ENCODE measurements at regions not wholly inside any gene's neighbourhood (a gene's known extent, or its start where the extent isn't known, plus 50 kb on each side); places are given as distances from the start of the nearest gene placed in this dataset.
A peak's percentile ranks its signal among the peaks of the same experiment; 100 is the strongest.

- Histone ChIP-seq H3K9ac (no peak overlapping the region), H3K9me3 (replicated peaks in 1 of 11) (no peaks in the 10 kb centered on the region), H3K27me3 (no peaks in the 10 kb centered on the region), H4K20me1 (no peaks in the 10 kb centered on the region), H3K4me2 (no peak overlapping the region), H3K27ac (no peak overlapping the region), H3K36me3 (no peaks in the 10 kb centered on the region), H3K4me1 (peaks cover 7 to 30% (median 10%) of the 10 kb centered on the region in 10 experiments), H3K4me3 (no peak overlapping the region)
- TF ChIP-seq Cebpa-rat (IDR thresholded peaks at IDR 0.05) = no peak
Measured at GRCh38 chr1:182270731-182271130, 120.9 kb downstream of the GLUL start.

GRCh38 chr1:182269097-182269496 lies 122.5 kb downstream of the GLUL start:
- H3K4me2 ChIP-seq = peak overlapping the region; percentile 21 to 78 (median 56); a peak in 19 of 22 replicates
- H3K27ac ChIP-seq = no peak overlapping the region
- H3K9ac ChIP-seq = no peak overlapping the region
- H3K9me3 ChIP-seq (replicated peaks in 1 of 11) = no peaks in the 10 kb centered on the region
- H3K36me3 ChIP-seq = no peaks in the 10 kb centered on the region
- peaks cover 7 to 30% (median 10%) of the 10 kb centered on the region in 10 experiments for H3K4me1 ChIP-seq
- no peaks in the 10 kb centered on the region for H3K27me3 ChIP-seq
- no peak overlapping the region for H3K4me3 ChIP-seq
- no peak for TF ChIP-seq Cebpa-rat (IDR thresholded peaks at IDR 0.05)
- H4K20me1 ChIP-seq = no peaks in the 10 kb centered on the region

GRCh38 chr1:182268669-182269068 lies 122.9 kb downstream of the GLUL start:
- peak overlapping the region; percentile 21 to 78 (median 56) for H3K4me2 ChIP-seq
- no peaks in the 10 kb centered on the region for H4K20me1 ChIP-seq
- no peaks in the 10 kb centered on the region for H3K27me3 ChIP-seq
- H3K4me3 ChIP-seq = no peak overlapping the region
- H3K9ac ChIP-seq = no peak overlapping the region
- no peaks in the 10 kb centered on the region for H3K36me3 ChIP-seq
- H3K4me1 ChIP-seq = peaks cover 7 to 30% (median 10%) of the 10 kb centered on the region in 10 experiments
- no peaks in the 10 kb centered on the region for H3K9me3 ChIP-seq (replicated peaks in 1 of 11)
- TF ChIP-seq Cebpa-rat (IDR thresholded peaks at IDR 0.05) = no peak
- peak overlapping the region in 2 of 11 experiments; percentile 2 to 7; a peak in 1 of 22 replicates for H3K27ac ChIP-seq

- Histone ChIP-seq H3K4me1 (peaks cover 23 to 39% (median 25%) of the 10 kb centered on the region in 10 experiments), H3K9me3 (replicated peaks in 1 of 11) (no peaks in the 10 kb centered on the region), H3K4me2 (no peak overlapping the region), H3K27me3 (no peaks in the 10 kb centered on the region), H3K9ac (no peak overlapping the region), H3K27ac (no peak overlapping the region), H4K20me1 (no peaks in the 10 kb centered on the region), H3K36me3 (no peaks in the 10 kb centered on the region), H3K4me3 (no peak overlapping the region)
- TF ChIP-seq Cebpa-rat (IDR thresholded peaks at IDR 0.05) = no peak
Measured at GRCh38 chr1:182264185-182264584, 127.4 kb downstream of the GLUL start.

GRCh38 chr1:182263706-182264105 lies 127.9 kb downstream of the GLUL start:
- H3K4me3 ChIP-seq = no peak overlapping the region
- no peaks in the 10 kb centered on the region for H3K9me3 ChIP-seq (replicated peaks in 1 of 11)
- no peaks in the 10 kb centered on the region for H4K20me1 ChIP-seq
- H3K27me3 ChIP-seq = no peaks in the 10 kb centered on the region
- H3K9ac ChIP-seq = no peak overlapping the region
- H3K36me3 ChIP-seq = no peaks in the 10 kb centered on the region
- no peak overlapping the region for H3K27ac ChIP-seq
- peaks cover 25 to 39% (median 26%) of the 10 kb centered on the region in 10 experiments for H3K4me1 ChIP-seq
- no peak for TF ChIP-seq Cebpa-rat (IDR thresholded peaks at IDR 0.05)
- no peak overlapping the region for H3K4me2 ChIP-seq

GRCh38 chr1:182262425-182262824 lies 129.2 kb downstream of the GLUL start:
- H3K9ac ChIP-seq = no peak overlapping the region
- TF ChIP-seq Cebpa-rat (IDR thresholded peaks at IDR 0.05) = no peak
- H4K20me1 ChIP-seq = no peaks in the 10 kb centered on the region
- no peak overlapping the region for H3K27ac ChIP-seq
- no peaks in the 10 kb centered on the region for H3K9me3 ChIP-seq (replicated peaks in 1 of 11)
- H3K36me3 ChIP-seq = no peaks in the 10 kb centered on the region
- H3K4me1 ChIP-seq = peaks cover 24 to 38% (median 28%) of the 10 kb centered on the region in 10 experiments
- peak overlapping the region in 1 of 11 experiments; percentile 44; a peak in 1 of 22 replicates for H3K4me2 ChIP-seq
- no peaks in the 10 kb centered on the region for H3K27me3 ChIP-seq
- no peak overlapping the region for H3K4me3 ChIP-seq

- H4K20me1 ChIP-seq = no peaks in the 10 kb centered on the region
- no peak overlapping the region for H3K9ac ChIP-seq
- no peaks in the 10 kb centered on the region for H3K9me3 ChIP-seq (replicated peaks in 1 of 11)
- no peak overlapping the region for H3K4me3 ChIP-seq
- H3K27me3 ChIP-seq = no peaks in the 10 kb centered on the region
- H3K27ac ChIP-seq = no peak overlapping the region
- H3K36me3 ChIP-seq = no peaks in the 10 kb centered on the region
- TF ChIP-seq Cebpa-rat (IDR thresholded peaks at IDR 0.05) = no peak
- no peak overlapping the region for H3K4me2 ChIP-seq
- peaks cover 24 to 38% (median 28%) of the 10 kb centered on the region in 10 experiments for H3K4me1 ChIP-seq
Measured at GRCh38 chr1:182261655-182262054, 129.9 kb downstream of the GLUL start.

GRCh38 chr1:182260516-182260915 lies 131.1 kb downstream of the GLUL start:
- no peak overlapping the region for H3K9ac ChIP-seq
- peak overlapping the region in 7 of 11 experiments; percentile 3 to 83 (median 72); a peak in 7 of 22 replicates for H3K27ac ChIP-seq
- no peak overlapping the region for H3K4me3 ChIP-seq

GRCh38 chr1:182259968-182260367 lies 131.6 kb downstream of the GLUL start:
- peaks cover 24 to 38% (median 28%) of the 10 kb centered on the region in 10 experiments for H3K4me1 ChIP-seq
- peak overlapping the region; percentile 51 to 86 (median 72) for H3K4me2 ChIP-seq
- H3K9ac ChIP-seq = peak overlapping the region in 10 of 11 experiments; percentile 22 to 67 (median 58); a peak in 16 of 22 replicates
- peak overlapping the region; percentile 58 to 83 (median 75); a peak in 21 of 22 replicates for H3K27ac ChIP-seq
- H3K36me3 ChIP-seq = no peaks in the 10 kb centered on the region
- H3K27me3 ChIP-seq = no peaks in the 10 kb centered on the region
- H3K9me3 ChIP-seq (replicated peaks in 1 of 11) = no peaks in the 10 kb centered on the region
- TF ChIP-seq Cebpa-rat (IDR thresholded peaks at IDR 0.05) = no peak
- H3K4me3 ChIP-seq = peak overlapping the region in 1 of 10 experiments; percentile 2; a peak in 2 of 20 replicates
- no peaks in the 10 kb centered on the region for H4K20me1 ChIP-seq

More at GRCh38 chr1:182260516-182260915, 131.1 kb downstream of the GLUL start:
- TF ChIP-seq Cebpa-rat (IDR thresholded peaks at IDR 0.05) = no peak
- Histone ChIP-seq H3K4me2 (peak overlapping the region in 9 of 11 experiments; percentile 51 to 86 (median 71); a peak in 12 of 22 replicates), H3K4me1 (peaks cover 24 to 38% (median 28%) of the 10 kb centered on the region in 10 experiments), H3K36me3 (no peaks in the 10 kb centered on the region), H3K9me3 (replicated peaks in 1 of 11) (no peaks in the 10 kb centered on the region), H3K27me3 (no peaks in the 10 kb centered on the region), H4K20me1 (no peaks in the 10 kb centered on the region)

Measured in BLaER1 treated with 17β-estradiol and CSF1 and Interleukin-3, amounts not matched to agents 10 nM and 100 nM (cell line).